WTC11 (cell line): ENCODE measurements at regions not wholly inside any gene's neighbourhood (a gene's known extent, or its start where the extent isn't known, plus 50 kb on each side); places are given as distances from the start of the nearest gene placed in this dataset.

ENCODE experiments used
- ATAC-seq: fragments of 200-7000 bp; cut with Tn5 transposase; 2 replicates; pipeline ENCODE4 v1.10.0; 2021; ENCODE audit warnings: mild to moderate bottlenecking, moderate library complexity
- CTCF ChIA-PET: fragments of 300-600 bp; sonication (Branson Sonifier 250); formaldehyde crosslinking; loops from one replicate; lab custom pipeline; 2021; ENCODE audit warnings: antibody characterized with exemption; lab: Charles Lee
- POLR2A ChIA-PET: fragments of 350-600 bp; sonication (Branson Sonifier 250); formaldehyde crosslinking; loops from one replicate; lab custom pipeline; 2021; ENCODE audit warnings: antibody characterized with exemption; lab: Charles Lee
- DNase-seq: peaks from one replicate; pipeline ENCODE4 v3.0.0; 2021; ENCODE audit warnings: low spot score
- H3K27ac Mint-ChIP-seq: 2 replicates; pipeline ENCODE4 v1.8.0; 2021; ENCODE audit warnings: mixed read lengths
- H3K27me3 Mint-ChIP-seq: 2 replicates; pipeline ENCODE4 v1.8.0; 2021; ENCODE audit warnings: low read depth, mild to moderate bottlenecking, moderate library complexity, mixed read lengths
- H3K36me3 Mint-ChIP-seq: 2 replicates; pipeline ENCODE4 v1.8.0; 2021; ENCODE audit warnings: mixed read lengths
- H3K4me1 Mint-ChIP-seq: 2 replicates; pipeline ENCODE4 v1.8.0; 2022; ENCODE audit warnings: mixed read lengths
- H3K4me3 Mint-ChIP-seq: 2 replicates; pipeline ENCODE4 v1.8.0; 2021; ENCODE audit warnings: mild to moderate bottlenecking, moderate library complexity, mixed read lengths
- H3K9me3 Mint-ChIP-seq: 2 replicates; pipeline ENCODE4 v1.8.0; 2021; ENCODE audit warnings: mixed read lengths
- AFF4 ChIP-seq: sonication (generic); formaldehyde crosslinking; IDR thresholded peaks from 2 replicates; pipeline ENCODE4 v1.8.1; 2023; ENCODE audit warnings: mild to moderate bottlenecking, missing genetic modification reagents, borderline replicate concordance
- ATF1 ChIP-seq: sonication (generic); formaldehyde crosslinking; IDR thresholded peaks from 2 replicates; pipeline ENCODE4 v1.8.1; 2023; ENCODE audit warnings: mild to moderate bottlenecking, moderate library complexity, missing genetic modification reagents
- ATF2 ChIP-seq: sonication (generic); formaldehyde crosslinking; IDR thresholded peaks from 2 replicates; pipeline ENCODE4 v1.8.1; 2022; ENCODE audit warnings: low read depth, missing genetic modification reagents, borderline replicate concordance
- ATF3 ChIP-seq: sonication (generic); formaldehyde crosslinking; conservative IDR thresholded peaks from 2 replicates; pipeline ENCODE4 v1.8.1; 2022; ENCODE audit warnings: mild to moderate bottlenecking, missing genetic modification reagents
- CREB1 ChIP-seq: sonication (generic); formaldehyde crosslinking; IDR thresholded peaks from 2 replicates; pipeline ENCODE4 v1.8.0; 2023; ENCODE audit warnings: mild to moderate bottlenecking, missing genetic modification reagents
- CREM ChIP-seq: sonication (generic); formaldehyde crosslinking; IDR thresholded peaks from 2 replicates; pipeline ENCODE4 v1.8.1; 2022; ENCODE audit warnings: mild to moderate bottlenecking, missing genetic modification reagents, moderate library complexity
- ERG ChIP-seq: fragments of 250-450 bp; sonication (Bioruptor Pico); IDR thresholded peaks from 2 replicates; pipeline ENCODE4 v1.8.0; 2021; ENCODE audit warnings: mild to moderate bottlenecking
- FOXK1 ChIP-seq: sonication (generic); formaldehyde crosslinking; IDR thresholded peaks from 2 replicates; pipeline ENCODE4 v1.8.0; 2022; ENCODE audit warnings: mild to moderate bottlenecking, moderate library complexity, missing genetic modification reagents
- HMGXB4 ChIP-seq: sonication (generic); formaldehyde crosslinking; IDR thresholded peaks from 2 replicates; pipeline ENCODE4 v1.8.1; 2023; ENCODE audit warnings: mild to moderate bottlenecking, moderate library complexity, missing genetic modification reagents
- MAX ChIP-seq: sonication (generic); formaldehyde crosslinking; IDR thresholded peaks from 2 replicates; pipeline ENCODE4 v1.8.0; 2022; ENCODE audit warnings: mild to moderate bottlenecking, missing genetic modification reagents
- NFE2L1 ChIP-seq: sonication (generic); formaldehyde crosslinking; IDR thresholded peaks from 2 replicates; pipeline ENCODE4 v1.8.1; 2023; ENCODE audit warnings: missing genetic modification reagents
- OVOL2 ChIP-seq: fragments of 250-450 bp; sonication (Bioruptor Pico); IDR thresholded peaks from 2 replicates; pipeline ENCODE4 v1.9.0; 2021; ENCODE audit warnings: mild to moderate bottlenecking, borderline replicate concordance
- TCF7 ChIP-seq: sonication (generic); formaldehyde crosslinking; IDR thresholded peaks from 2 replicates; pipeline ENCODE4 v1.8.0; 2022; ENCODE audit warnings: mild to moderate bottlenecking, low read depth, missing genetic modification reagents, moderate library complexity
- ZMAT4 ChIP-seq: fragments of 250-450 bp; sonication (Bioruptor Pico); IDR thresholded peaks from 2 replicates; pipeline ENCODE4 v1.9.0; 2021; ENCODE audit warnings: mild to moderate bottlenecking
- ZNF219 ChIP-seq: sonication (generic); formaldehyde crosslinking; IDR thresholded peaks from 2 replicates; pipeline ENCODE4 v1.8.0; 2023; ENCODE audit warnings: missing genetic modification reagents, mild to moderate bottlenecking, borderline replicate concordance
- ZNF281 ChIP-seq: sonication (generic); formaldehyde crosslinking; IDR thresholded peaks from 2 replicates; pipeline ENCODE4 v1.8.0; 2023; ENCODE audit warnings: mild to moderate bottlenecking, missing genetic modification reagents
- ZNF317 ChIP-seq: sonication (generic); formaldehyde crosslinking; IDR thresholded peaks from 2 replicates; pipeline ENCODE4 v1.8.1; 2023; ENCODE audit warnings: low read depth, mild to moderate bottlenecking, moderate library complexity, missing genetic modification reagents, borderline replicate concordance
- ZNF423 ChIP-seq: fragments of 250-450 bp; sonication (Bioruptor Pico); IDR thresholded peaks from 2 replicates; pipeline ENCODE4 v2.1.2; 2022; ENCODE audit warnings: mild to moderate bottlenecking, moderate library complexity
- ZNF671 ChIP-seq: fragments of 250-450 bp; sonication (Bioruptor Pico); IDR thresholded peaks from 2 replicates; pipeline ENCODE4 v1.8.0; 2021; ENCODE audit warnings: mild to moderate bottlenecking

- ChIA-PET CTCF (no interaction called here), POLR2A (no interaction called here)
- Mint-ChIP-seq H3K4me1 (peaks cover 44% of the 10 kb centered on the region), H3K27ac (no peak overlapping the region), H3K27me3 (peaks cover 14% of the 10 kb centered on the region), H3K9me3 (no peaks in the 10 kb centered on the region), H3K36me3 (no peaks in the 10 kb centered on the region), H3K4me3 (no peak overlapping the region)
- ATAC-seq (no peak), DNase-seq (no peak)
- no peak for TF ChIP-seq ERG (CRISPR knock-in tag)
- no peak for TF ChIP-seq ZMAT4 (CRISPR knock-in tag)
These were observed 224.9 kb upstream of the TOPAZ1 start for GRCh38 chr3:44016818-44017217.

- H3K27ac Mint-ChIP-seq = no peak overlapping the region
- TF ChIP-seq ATF3 (CRISPR knock-in tag) (no peak), ZNF423 (CRISPR knock-in tag) (no peak), AFF4 (no peak), CREB1 (CRISPR knock-in tag) (no peak), ATF1 (no peak), HMGXB4 (CRISPR knock-in tag) (no peak), FOXK1 (CRISPR knock-in tag) (no peak), ZNF317 (no peak), ZNF671 (CRISPR knock-in tag) (no peak), ZNF281 (CRISPR knock-in tag) (no peak), NFE2L1 (no peak), TCF7 (CRISPR knock-in tag) (no peak), ATF2 (CRISPR knock-in tag) (no peak), OVOL2 (CRISPR knock-in tag) (no peak), MAX (CRISPR knock-in tag) (no peak), CREM (CRISPR knock-in tag) (no peak), ZNF219 (no peak)
- ChIA-PET POLR2A (no interaction called here), CTCF (interaction anchor here (1.9 to 2.8 kb wide), 2 partner anchors 58 to 141 kb away, joined by 8 to 10 read pairs; no protein-coding TSS in a partner anchor)
- no peak overlapping the region for H3K4me3 Mint-ChIP-seq
- H3K4me1 Mint-ChIP-seq = peaks cover 30% of the 10 kb centered on the region
- no peaks in the 10 kb centered on the region for H3K9me3 Mint-ChIP-seq
- H3K36me3 Mint-ChIP-seq = no peaks in the 10 kb centered on the region
- peaks cover 28% of the 10 kb centered on the region for H3K27me3 Mint-ChIP-seq
- ATAC-seq (no peak), DNase-seq (no peak)
These were observed 222.8 kb upstream of the TOPAZ1 start for GRCh38 chr3:44018926-44019325.
